Subcutaneous abdominal adipose tissue (tissue), 5 donors: ENCODE measurements at regions not wholly inside any gene's neighbourhood (a gene's known extent, or its start where the extent isn't known, plus 50 kb on each side); places are given as distances from the start of the nearest gene placed in this dataset.

ENCODE experiments used
- H3K27ac ChIP-seq: one replicate; pipeline ENCODE4 v1.7.0; 2013; ENCODE audit warnings: low read depth, mild to moderate bottlenecking, inconsistent platforms, low read length, moderate library complexity
- H3K27me3 ChIP-seq, 5 donors: one replicate each; pipeline ENCODE4 v1.7.0; 2013; ENCODE audit warnings: low read length in 5 of 5, inconsistent platforms in 1 of 5; ENCODE audit not compliant: control insufficient read depth in 5 of 5, insufficient read depth in 4 of 5
- H3K36me3 ChIP-seq, 5 donors: one replicate each; pipeline ENCODE4 v1.7.0; 2013; ENCODE audit warnings: low read length in 5 of 5; ENCODE audit not compliant: control insufficient read depth in 5 of 5, insufficient read depth in 5 of 5
- H3K4me1 ChIP-seq, 5 donors: one replicate each; pipeline ENCODE4 v1.7.0; 2013; ENCODE audit warnings: low read length in 5 of 5, mild to moderate bottlenecking in 3 of 5, moderate library complexity in 1 of 5; ENCODE audit not compliant: control insufficient read depth in 5 of 5, insufficient read depth in 5 of 5
- H3K4me3 ChIP-seq, 5 donors: one replicate each; pipeline ENCODE4 v1.7.0; 2013; ENCODE audit warnings: low read length in 5 of 5, low read depth in 1 of 5
- H3K9ac ChIP-seq, 5 donors: one replicate each; pipeline ENCODE4 v1.7.0; 2013; ENCODE audit warnings: low read length in 5 of 5, mild to moderate bottlenecking in 4 of 5, moderate library complexity in 3 of 5
- H3K9me3 ChIP-seq, 5 donors: one replicate each; pipeline ENCODE4 v1.7.0; 2013; ENCODE audit warnings: low read length in 5 of 5; ENCODE audit not compliant: control insufficient read depth in 5 of 5
- donor health status: healthy.
- donor health status: healthy.
- donor health status: healthy.
- donor health status: healthy.
- donor health status: healthy.

GRCh38 chr11:129324533-129325175 lies 51.0 kb upstream of the BARX2 start:
- H3K4me3 ChIP-seq, result peak overlapping the region; percentile 26 to 59 (median 48)
- H3K36me3 ChIP-seq, result no peaks in the 10 kb centered on the region
- peak overlapping the region; percentile 92 for H3K27ac ChIP-seq
- H3K9ac ChIP-seq, result peak overlapping the region in 3 of 5 donors; percentile 10 to 67 (median 43)
- H3K4me1 ChIP-seq, result peaks cover 5 to 26% (median 21%) of the 10 kb centered on the region in 5 donors
- no peaks in the 10 kb centered on the region for H3K9me3 ChIP-seq
- H3K27me3 ChIP-seq, result no peaks in the 10 kb centered on the region

- Histone ChIP-seq H3K9me3 (no peaks in the 10 kb centered on the region), H3K36me3 (no peaks in the 10 kb centered on the region), H3K4me3 (peak overlapping the region; percentile 26 to 59 (median 48)), H3K4me1 (peaks cover 5 to 30% (median 24%) of the 10 kb centered on the region in 5 donors), H3K9ac (peak overlapping the region in 3 of 5 donors; percentile 10 to 67 (median 43)), H3K27me3 (no peaks in the 10 kb centered on the region), H3K27ac (peak overlapping the region; percentile 92)
Observed at GRCh38 chr11:129323896-129324502, 51.6 kb upstream of the BARX2 start.

GRCh38 chr11:129322941-129323340 lies 52.7 kb upstream of the BARX2 start:
- Histone ChIP-seq H3K4me1 (peaks cover 5 to 30% (median 24%) of the 10 kb centered on the region in 5 donors), H3K9me3 (no peaks in the 10 kb centered on the region), H3K9ac (no peak overlapping the region), H3K27me3 (no peaks in the 10 kb centered on the region), H3K36me3 (no peaks in the 10 kb centered on the region), H3K4me3 (no peak overlapping the region), H3K27ac (no peak overlapping the region)

GRCh38 chr11:129321076-129321475 lies 54.6 kb upstream of the BARX2 start:
- no peak overlapping the region for H3K27ac ChIP-seq

GRCh38 chr11:129320494-129320893 lies 55.2 kb upstream of the BARX2 start:
- H3K4me3 ChIP-seq, result no peak overlapping the region
- H3K27ac ChIP-seq, result no peak overlapping the region
- peaks cover 5 to 30% (median 24%) of the 10 kb centered on the region in 5 donors for H3K4me1 ChIP-seq
- H3K27me3 ChIP-seq, result peaks cover 0 to 2% (median 0%) of the 10 kb centered on the region in 5 donors
- H3K36me3 ChIP-seq, result no peaks in the 10 kb centered on the region
- no peak overlapping the region for H3K9ac ChIP-seq
- H3K9me3 ChIP-seq, result no peaks in the 10 kb centered on the region

More at GRCh38 chr11:129321076-129321475, 54.6 kb upstream of the BARX2 start:
- H3K9me3 ChIP-seq, result no peaks in the 10 kb centered on the region
- peaks cover 5 to 30% (median 24%) of the 10 kb centered on the region in 5 donors for H3K4me1 ChIP-seq
- H3K4me3 ChIP-seq, result no peak overlapping the region
- no peak overlapping the region for H3K9ac ChIP-seq
- no peaks in the 10 kb centered on the region for H3K27me3 ChIP-seq
- H3K36me3 ChIP-seq, result no peaks in the 10 kb centered on the region

GRCh38 chr11:129319751-129320150 lies 55.9 kb upstream of the BARX2 start:
- peaks cover 4 to 28% (median 21%) of the 10 kb centered on the region in 5 donors for H3K4me1 ChIP-seq
- no peak overlapping the region for H3K9ac ChIP-seq
- H3K36me3 ChIP-seq, result no peaks in the 10 kb centered on the region
- no peaks in the 10 kb centered on the region for H3K9me3 ChIP-seq
- H3K27me3 ChIP-seq, result peaks cover 0 to 2% (median 0%) of the 10 kb centered on the region in 5 donors
- no peak overlapping the region for H3K27ac ChIP-seq
- no peak overlapping the region for H3K4me3 ChIP-seq

- Histone ChIP-seq H3K9ac (no peak overlapping the region), H3K4me1 (peaks cover 0 to 22% (median 18%) of the 10 kb centered on the region in 5 donors), H3K27ac (no peak overlapping the region)
Observed at GRCh38 chr11:129319201-129319600, 56.4 kb upstream of the BARX2 start.

GRCh38 chr11:129317571-129317970 lies 58.1 kb upstream of the BARX2 start:
- no peaks in the 10 kb centered on the region for H3K36me3 ChIP-seq
- peaks cover 0 to 2% (median 0%) of the 10 kb centered on the region in 5 donors for H3K27me3 ChIP-seq
- no peaks in the 10 kb centered on the region for H3K9me3 ChIP-seq
- no peak overlapping the region for H3K27ac ChIP-seq
- H3K4me1 ChIP-seq, result peaks cover 0 to 17% (median 15%) of the 10 kb centered on the region in 5 donors
- H3K4me3 ChIP-seq, result no peak overlapping the region
- no peak overlapping the region for H3K9ac ChIP-seq

More at GRCh38 chr11:129319201-129319600, 56.4 kb upstream of the BARX2 start:
- Histone ChIP-seq H3K9me3 (no peaks in the 10 kb centered on the region), H3K27me3 (peaks cover 0 to 2% (median 0%) of the 10 kb centered on the region in 5 donors), H3K36me3 (no peaks in the 10 kb centered on the region), H3K4me3 (no peak overlapping the region)

GRCh38 chr11:129316781-129317180 lies 58.9 kb upstream of the BARX2 start:
- Histone ChIP-seq H3K4me1 (peaks cover 0 to 17% (median 15%) of the 10 kb centered on the region in 5 donors), H3K27me3 (peaks cover 0 to 2% (median 0%) of the 10 kb centered on the region in 5 donors), H3K9ac (no peak overlapping the region), H3K9me3 (no peaks in the 10 kb centered on the region), H3K4me3 (no peak overlapping the region), H3K27ac (no peak overlapping the region), H3K36me3 (no peaks in the 10 kb centered on the region)
